GM23338 (cell line): ENCODE measurements at regions not wholly inside any gene's neighbourhood (a gene's known extent, or its start where the extent isn't known, plus 50 kb on each side); places are given as distances from the start of the nearest gene placed in this dataset.

Experiments used
- ATAC-seq: fragments of 200-7000 bp; cut with Tn5 transposase; 3 replicates; pipeline ENCODE4 v1.9.1; 2020
- DNase-seq: peaks from one replicate; pipeline ENCODE4 v3.0.0-alpha.2; 2015; ENCODE audit warnings: low spot score
- H2AFZ ChIP-seq: fragments of 200-600 bp; sonication (generic); 2 replicates; pipeline ENCODE4 v1.8.0; 2016; ENCODE audit warnings: antibody characterized with exemption, mild to moderate bottlenecking, moderate library complexity
- H3F3A ChIP-seq: fragments of 200-600 bp; sonication (generic); replicated peaks from 2 replicates; pipeline ENCODE4 v1.8.0; 2017; ENCODE audit warnings: antibody characterized with exemption, mixed run types, low read depth
- H3K27ac ChIP-seq: fragments of 200-600 bp; sonication (generic); 2 replicates; pipeline ENCODE4 v1.6.1; 2016; ENCODE audit warnings: low read depth
- H3K27me3 ChIP-seq: fragments of 200-600 bp; sonication (generic); 2 replicates; pipeline ENCODE4 v1.8.0; 2016; ENCODE audit warnings: mild to moderate bottlenecking, mixed run types, moderate library complexity; ENCODE audit not compliant: insufficient read depth
- H3K36me3 ChIP-seq: fragments of 200-600 bp; sonication (generic); 2 replicates; pipeline ENCODE4 v1.8.0; 2016; ENCODE audit warnings: mild to moderate bottlenecking; ENCODE audit not compliant: insufficient read depth
- H3K4me1 ChIP-seq: fragments of 200-600 bp; sonication (generic); 2 replicates; pipeline ENCODE4 v1.8.0; 2016; ENCODE audit warnings: mild to moderate bottlenecking, moderate library complexity; ENCODE audit not compliant: insufficient read depth
- H3K4me2 ChIP-seq: fragments of 200-600 bp; sonication (generic); 2 replicates; pipeline ENCODE4 v1.7.1; 2017; ENCODE audit warnings: mixed run types
- H3K4me3 ChIP-seq: fragments of 200-600 bp; sonication (generic); 2 replicates; pipeline ENCODE4 v1.6.1; 2016; ENCODE audit warnings: mixed run types
- H3K79me2 ChIP-seq: fragments of 200-600 bp; sonication (generic); replicated peaks from 2 replicates; pipeline ENCODE4 v1.8.0; 2017; ENCODE audit warnings: mild to moderate bottlenecking; ENCODE audit not compliant: insufficient read depth
- H3K9me2 ChIP-seq: fragments of 200-600 bp; sonication (generic); 2 replicates; pipeline ENCODE4 v1.8.0; 2017; ENCODE audit not compliant: insufficient read depth
- H4K20me1 ChIP-seq: fragments of 200-600 bp; sonication (generic); replicated peaks from 2 replicates; pipeline ENCODE4 v1.8.0; 2017; ENCODE audit warnings: mild to moderate bottlenecking; ENCODE audit not compliant: insufficient read depth
- H3K27ac Mint-ChIP-seq: 2 replicates; pipeline ENCODE4 v1.8.0; 2020; ENCODE audit warnings: inconsistent platforms, mild to moderate bottlenecking, moderate library complexity, mixed read lengths
- H3K27me3 Mint-ChIP-seq: 3 replicates; pipeline ENCODE4 v1.8.0; 2022; ENCODE audit warnings: low read depth, mild to moderate bottlenecking, moderate library complexity, mixed read lengths, inconsistent platforms; ENCODE audit not compliant: insufficient read depth, poor library complexity
- H3K36me3 Mint-ChIP-seq: 3 replicates; pipeline ENCODE4 v1.8.0; 2021; ENCODE audit warnings: low read depth, mild to moderate bottlenecking, inconsistent platforms, moderate library complexity, mixed read lengths
- H3K4me1 Mint-ChIP-seq: 3 replicates; pipeline ENCODE4 v1.8.0; 2020; ENCODE audit warnings: mild to moderate bottlenecking, inconsistent platforms, mixed read lengths
- H3K4me3 Mint-ChIP-seq: 3 replicates; pipeline ENCODE4 v1.8.0; 2021; ENCODE audit warnings: moderate library complexity, mild to moderate bottlenecking, inconsistent platforms, mixed read lengths
- H3K9me3 Mint-ChIP-seq: 3 replicates; pipeline ENCODE4 v1.8.0; 2020; ENCODE audit warnings: moderate library complexity, mild to moderate bottlenecking, inconsistent platforms, mixed read lengths
- EZH2 ChIP-seq: fragments of 200-600 bp; sonication (generic); IDR thresholded peaks from one replicate; pipeline ENCODE4 v1.8.0; 2017; ENCODE audit warnings: antibody characterized with exemption, mild to moderate bottlenecking, low read depth; ENCODE audit not compliant: unreplicated experiment
- JUNB ChIP-seq: IDR thresholded peaks from one replicate; pipeline ENCODE4 v1.6.1; 2016; ENCODE audit warnings: antibody characterized with exemption; ENCODE audit not compliant: unreplicated experiment
- NANOG ChIP-seq: IDR thresholded peaks from 2 replicates; pipeline ENCODE4 v1.6.1; 2016; ENCODE audit warnings: antibody characterized with exemption, borderline replicate concordance
- POLR2AphosphoS5 ChIP-seq: IDR thresholded peaks from 2 replicates; pipeline ENCODE4 v1.6.1; 2016; ENCODE audit warnings: antibody characterized with exemption, low read depth
- REST ChIP-seq: IDR thresholded peaks from one replicate; pipeline ENCODE4 v1.6.1; 2018; ENCODE audit warnings: antibody characterized with exemption; ENCODE audit not compliant: unreplicated experiment
- STAT1 ChIP-seq: IDR thresholded peaks from one replicate; pipeline ENCODE4 v1.6.1; 2016; ENCODE audit warnings: antibody characterized with exemption; ENCODE audit not compliant: unreplicated experiment
- ZNF331 ChIP-seq: fragments of 250-450 bp; sonication (Bioruptor Pico); IDR thresholded peaks from 2 replicates; pipeline ENCODE4 v1.5.0; 2020; ENCODE audit warnings: low read depth, mild to moderate bottlenecking, moderate library complexity
- ZNF462 ChIP-seq: fragments of 250-450 bp; sonication (Bioruptor Pico); IDR thresholded peaks from 2 replicates; pipeline ENCODE4 v1.5.0; 2020; ENCODE audit warnings: mild to moderate bottlenecking, moderate library complexity
- TF ChIP-seq, protein P1 (sequence below): IDR thresholded peaks from 2 replicates; pipeline ENCODE4 v1.6.1; 2016; ENCODE audit warnings: antibody characterized with exemption

- TF ChIP-seq ZNF462 (CRISPR knock-in tag) (no peak), ZNF331 (CRISPR knock-in tag) (no peak), JUNB (no peak)
These were observed 2295.0 kb upstream of the ACO1 start (continued) for GRCh38 chr9:30089428-30089827.

GRCh38 chr9:30103647-30104394, 2280.6 kb upstream of the ACO1 start:
- H3K9me2 ChIP-seq, result no peaks in the 10 kb centered on the region
- no peaks in the 10 kb centered on the region for H3F3A ChIP-seq
- H3K4me1 Mint-ChIP-seq, result no peaks in the 10 kb centered on the region
- peaks cover 40% of the 10 kb centered on the region for H3K9me3 Mint-ChIP-seq
- no peak overlapping the region for H3K4me2 ChIP-seq
- DNase-seq (no peak), ATAC-seq (no peak)
- no peaks in the 10 kb centered on the region for H3K27me3 ChIP-seq
- H3K4me1 ChIP-seq, result no peaks in the 10 kb centered on the region
- H3K27ac Mint-ChIP-seq, result no peak overlapping the region
- H3K36me3 ChIP-seq, result peaks cover 4% of the 10 kb centered on the region; the same call in 1 of the 2 replicates
- no peaks in the 10 kb centered on the region for H3K27me3 Mint-ChIP-seq
- H3K79me2 ChIP-seq, result no peaks in the 10 kb centered on the region
- no peak overlapping the region for H3K4me3 ChIP-seq
- H2AFZ ChIP-seq, result no peak overlapping the region
- H4K20me1 ChIP-seq, result no peaks in the 10 kb centered on the region
- no peak overlapping the region for H3K27ac ChIP-seq
- peaks cover 32% of the 10 kb centered on the region for H3K36me3 Mint-ChIP-seq
- H3K4me3 Mint-ChIP-seq, result no peak overlapping the region
- no peak for TF ChIP-seq REST
- TF ChIP-seq STAT1, result no peak
- TF ChIP-seq NANOG, result no peak
- TF ChIP-seq, protein P1, sequence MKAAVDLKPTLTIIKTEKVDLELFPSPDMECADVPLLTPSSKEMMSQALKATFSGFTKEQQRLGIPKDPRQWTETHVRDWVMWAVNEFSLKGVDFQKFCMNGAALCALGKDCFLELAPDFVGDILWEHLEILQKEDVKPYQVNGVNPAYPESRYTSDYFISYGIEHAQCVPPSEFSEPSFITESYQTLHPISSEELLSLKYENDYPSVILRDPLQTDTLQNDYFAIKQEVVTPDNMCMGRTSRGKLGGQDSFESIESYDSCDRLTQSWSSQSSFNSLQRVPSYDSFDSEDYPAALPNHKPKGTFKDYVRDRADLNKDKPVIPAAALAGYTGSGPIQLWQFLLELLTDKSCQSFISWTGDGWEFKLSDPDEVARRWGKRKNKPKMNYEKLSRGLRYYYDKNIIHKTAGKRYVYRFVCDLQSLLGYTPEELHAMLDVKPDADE, result no peak
- no peak for TF ChIP-seq EZH2
- TF ChIP-seq POLR2AphosphoS5, result no peak
